Peyer's patch (tissue), 4 donors: ENCODE measurements at regions not wholly inside any gene's neighbourhood (a gene's known extent, or its start where the extent isn't known, plus 50 kb on each side); places are given as distances from the start of the nearest gene placed in this dataset.
A peak's percentile ranks its signal among the peaks of the same experiment; 100 is the strongest.

Source experiments
- DNase-seq, 3 donors: peaks; one replicate each; pipeline ENCODE4 v3.0.0-alpha.2; 2017 to 2019
- H3K27ac ChIP-seq, 4 donors: fragments of 200-600 bp; sonication (generic); one replicate each; pipeline ENCODE4 v1.5.1; 2016 to 2019
- H3K27me3 ChIP-seq, 2 donors: fragments of 200-600 bp; sonication (generic); one replicate each; pipeline ENCODE4 v1.5.1; 2019
- H3K36me3 ChIP-seq, 3 donors: fragments of 200-600 bp; sonication (generic); one replicate each; pipeline ENCODE4 v1.5.1; 2016 to 2019
- H3K4me1 ChIP-seq, 4 donors: fragments of 200-600 bp; sonication (generic); one replicate each; pipeline ENCODE4 v1.5.1; 2016 to 2019
- H3K4me3 ChIP-seq, 4 donors: fragments of 200-600 bp; sonication (generic); 1 replicate in 3 of 4; 2 replicates in 1 of 4; pipeline ENCODE4 v1.5.1; 2016 to 2019; ENCODE audit warnings: mild to moderate bottlenecking in 1 of 4
- H3K9me3 ChIP-seq, 4 donors: fragments of 200-600 bp; sonication (generic); one replicate each; pipeline ENCODE4 v1.5.1; 2016 to 2019; ENCODE audit warnings: mild to moderate bottlenecking in 1 of 4
- POLR2A ChIP-seq, 2 donors: fragments of 450-650 bp; IDR thresholded peaks; one replicate each; pipeline ENCODE4 v1.5.1; 2017; ENCODE audit warnings: antibody characterized with exemption in 2 of 2, mild to moderate bottlenecking in 2 of 2, moderate library complexity in 2 of 2
- TF ChIP-seq, protein P1 (sequence below), 6 experiments: fragments of 450-650 bp in 4 of 6; fragments of 200-600 bp in 2 of 6; sonication (generic) in 1 of 6; IDR thresholded peaks; one replicate each; pipeline ENCODE4 v1.5.1; 2017 to 2019; ENCODE audit warnings: antibody characterized with exemption in 6 of 6, mild to moderate bottlenecking in 3 of 6, moderate library complexity in 1 of 6

DNA sequence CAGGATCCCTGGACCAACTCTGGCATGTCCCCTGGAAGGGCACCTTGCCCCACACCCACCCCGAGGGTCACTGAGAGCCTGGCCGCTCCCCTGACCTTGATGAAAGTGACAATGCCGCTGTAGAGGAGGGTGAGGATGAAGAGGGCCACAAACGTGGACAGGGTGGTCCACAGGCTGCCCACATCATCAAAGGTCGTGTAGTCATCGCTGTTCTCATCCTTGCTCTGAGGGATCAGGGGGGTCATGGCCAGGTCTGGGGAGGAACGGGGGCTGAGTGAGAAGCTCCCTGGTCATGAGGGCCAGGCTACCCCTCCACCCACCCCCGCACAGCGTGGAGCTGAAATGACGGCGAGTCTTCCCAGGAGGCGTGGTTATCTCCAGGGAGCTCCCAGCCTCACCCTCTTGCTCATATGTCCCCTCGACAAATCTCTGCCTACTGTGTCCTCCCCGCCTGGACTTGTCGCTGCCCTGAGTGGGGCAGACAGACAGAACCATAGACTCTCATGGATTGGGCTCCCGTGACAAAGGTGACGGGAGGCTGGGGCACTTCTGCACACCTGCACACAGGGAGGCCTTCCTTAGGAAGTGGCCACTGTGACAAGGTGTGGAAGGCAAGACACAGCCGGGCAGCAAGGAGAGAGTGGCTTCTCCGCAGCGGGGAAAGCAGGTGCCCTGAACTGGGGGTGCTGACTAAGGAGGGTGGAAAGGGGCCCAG is 311.1 kb downstream of the TMEM121 start:
- TF ChIP-seq POLR2A (IDR thresholded peaks at IDR 0.05): no peak
- TF ChIP-seq, protein P1, sequence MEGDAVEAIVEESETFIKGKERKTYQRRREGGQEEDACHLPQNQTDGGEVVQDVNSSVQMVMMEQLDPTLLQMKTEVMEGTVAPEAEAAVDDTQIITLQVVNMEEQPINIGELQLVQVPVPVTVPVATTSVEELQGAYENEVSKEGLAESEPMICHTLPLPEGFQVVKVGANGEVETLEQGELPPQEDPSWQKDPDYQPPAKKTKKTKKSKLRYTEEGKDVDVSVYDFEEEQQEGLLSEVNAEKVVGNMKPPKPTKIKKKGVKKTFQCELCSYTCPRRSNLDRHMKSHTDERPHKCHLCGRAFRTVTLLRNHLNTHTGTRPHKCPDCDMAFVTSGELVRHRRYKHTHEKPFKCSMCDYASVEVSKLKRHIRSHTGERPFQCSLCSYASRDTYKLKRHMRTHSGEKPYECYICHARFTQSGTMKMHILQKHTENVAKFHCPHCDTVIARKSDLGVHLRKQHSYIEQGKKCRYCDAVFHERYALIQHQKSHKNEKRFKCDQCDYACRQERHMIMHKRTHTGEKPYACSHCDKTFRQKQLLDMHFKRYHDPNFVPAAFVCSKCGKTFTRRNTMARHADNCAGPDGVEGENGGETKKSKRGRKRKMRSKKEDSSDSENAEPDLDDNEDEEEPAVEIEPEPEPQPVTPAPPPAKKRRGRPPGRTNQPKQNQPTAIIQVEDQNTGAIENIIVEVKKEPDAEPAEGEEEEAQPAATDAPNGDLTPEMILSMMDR (IDR thresholded peaks at IDR 0.05): no peak
- Histone ChIP-seq H3K4me1 (no peaks in the 10 kb centered on the region), H3K27me3 (no peaks in the 10 kb centered on the region), H3K27ac (no peak overlapping the region), H3K9me3 (no peaks in the 10 kb centered on the region), H3K4me3 (no peak overlapping the region), H3K36me3 (no peaks in the 10 kb centered on the region)
- peak in 1 of 3 donors; percentile 32 for DNase-seq

DNA sequence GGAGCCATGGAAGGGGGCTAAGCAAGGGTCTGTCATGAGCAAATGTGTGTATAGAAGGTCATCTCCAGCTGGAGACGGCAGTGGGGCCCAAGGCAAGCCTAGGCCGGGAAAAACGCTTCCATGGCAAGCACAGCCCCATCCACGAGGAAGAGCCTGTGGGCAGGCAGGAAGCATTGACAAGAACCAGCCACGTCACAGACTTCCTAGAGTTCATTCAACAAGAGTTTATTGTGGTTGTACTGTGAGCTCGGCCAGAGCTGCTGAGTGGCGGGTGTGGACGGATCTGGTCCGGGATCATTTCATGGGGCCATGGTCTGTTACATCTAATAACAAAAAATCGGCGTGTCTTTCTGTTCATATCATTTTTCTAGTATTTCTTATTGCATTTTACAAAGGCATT is 311.7 kb downstream of the TMEM121 start:
- H3K4me1 ChIP-seq: no peaks in the 10 kb centered on the region
- no peaks in the 10 kb centered on the region for H3K9me3 ChIP-seq
- H3K27me3 ChIP-seq: no peaks in the 10 kb centered on the region
- H3K27ac ChIP-seq: no peak overlapping the region
- TF ChIP-seq, protein P1 (IDR thresholded peaks at IDR 0.05): no peak
- TF ChIP-seq POLR2A (IDR thresholded peaks at IDR 0.05): no peak
- H3K4me3 ChIP-seq: no peak overlapping the region
- no peaks in the 10 kb centered on the region for H3K36me3 ChIP-seq
- no peak for DNase-seq

DNA sequence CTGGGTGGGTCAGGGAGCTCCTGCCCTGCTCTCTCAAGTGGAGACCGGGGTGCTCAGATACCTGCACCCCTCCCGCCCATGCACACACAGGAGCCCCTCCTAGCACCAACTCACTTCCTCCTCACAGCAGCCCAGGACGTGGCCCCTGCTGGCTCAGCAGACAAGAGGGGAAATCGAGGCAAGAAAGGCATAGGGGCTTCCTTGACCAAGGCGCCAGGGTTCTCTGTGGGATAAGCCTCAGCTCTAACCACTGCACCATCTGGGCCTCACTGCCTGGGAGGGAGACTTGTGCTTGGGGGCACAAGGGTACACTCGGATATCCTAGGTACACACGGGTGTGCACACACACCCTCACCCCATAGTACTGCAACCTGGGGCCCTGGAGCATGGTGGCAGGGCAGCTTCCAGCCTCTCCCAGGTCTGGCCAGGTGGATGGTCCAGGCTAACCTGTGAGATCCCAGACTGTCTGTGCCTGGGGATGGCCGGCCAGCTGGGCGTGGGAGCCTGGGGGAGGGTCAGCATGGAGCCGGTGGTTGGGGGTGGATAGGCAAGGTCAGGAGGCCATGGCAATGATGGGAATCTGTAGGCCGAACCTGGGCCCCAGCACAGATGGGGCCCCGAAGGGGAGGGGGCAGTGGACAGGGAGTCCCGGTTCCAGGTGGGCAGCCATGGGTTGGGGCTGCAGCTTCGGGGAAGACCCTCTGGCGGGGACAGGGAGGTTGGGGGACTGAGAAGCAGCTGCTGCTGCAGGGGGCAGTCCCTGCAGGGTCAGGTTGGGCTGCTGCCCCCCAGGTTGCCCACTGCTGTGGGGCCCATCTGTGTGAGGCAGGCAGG is 312.4 kb downstream of the TMEM121 start:
- Histone ChIP-seq H3K27ac (no peak overlapping the region), H3K4me3 (no peak overlapping the region), H3K27me3 (no peaks in the 10 kb centered on the region), H3K9me3 (no peaks in the 10 kb centered on the region), H3K36me3 (no peaks in the 10 kb centered on the region), H3K4me1 (no peaks in the 10 kb centered on the region)
- TF ChIP-seq POLR2A (IDR thresholded peaks at IDR 0.05): no peak
- TF ChIP-seq, protein P1 (IDR thresholded peaks at IDR 0.05): no peak
- peak in 1 of 3 donors; percentile 35 for DNase-seq

DNA sequence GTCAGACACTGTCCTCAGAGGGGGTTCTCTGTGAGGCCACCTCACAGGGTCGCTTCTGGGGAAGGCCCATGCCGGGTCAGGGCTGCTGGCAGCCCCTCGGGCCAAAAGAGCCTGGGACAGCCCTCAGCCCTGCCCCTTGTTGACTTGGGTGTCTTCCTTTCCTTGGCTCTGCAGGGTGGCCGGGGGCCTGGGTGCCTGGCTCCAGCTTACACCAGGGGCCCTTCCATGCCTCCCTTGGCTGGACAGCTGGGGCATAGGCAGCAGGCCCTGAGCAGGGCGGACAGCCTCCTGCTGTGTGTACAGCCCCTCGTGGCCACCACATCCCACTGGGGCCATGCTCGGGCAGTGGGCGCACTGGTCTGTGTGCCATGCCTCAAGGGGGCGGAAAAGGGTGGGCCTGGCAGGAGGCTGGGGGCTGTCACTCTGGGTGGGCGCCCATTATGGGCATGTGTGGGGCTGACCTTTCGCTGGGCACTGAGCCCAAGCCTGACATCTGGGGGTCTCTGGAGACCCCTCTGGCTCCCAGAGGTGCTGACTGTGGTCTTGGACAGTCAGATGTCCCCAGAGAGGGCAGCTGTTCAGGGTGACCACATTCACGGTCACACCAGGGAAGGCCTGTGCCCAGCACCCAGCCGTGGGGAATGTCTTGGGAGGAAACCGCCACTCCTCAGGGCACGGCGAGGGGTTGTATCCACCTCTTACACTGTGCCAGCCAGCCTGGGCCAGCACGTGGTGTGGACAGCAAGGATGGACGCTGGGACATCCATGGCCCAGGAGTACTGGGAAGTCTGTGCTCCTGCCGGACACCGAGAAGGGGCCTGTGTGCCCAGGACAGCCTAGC is 313.3 kb downstream of the TMEM121 start:
- no peaks in the 10 kb centered on the region for H3K27me3 ChIP-seq
- no peaks in the 10 kb centered on the region for H3K4me1 ChIP-seq
- no peaks in the 10 kb centered on the region for H3K36me3 ChIP-seq
- no peak for TF ChIP-seq POLR2A (IDR thresholded peaks at IDR 0.05)
- H3K4me3 ChIP-seq: no peak overlapping the region
- no peaks in the 10 kb centered on the region for H3K9me3 ChIP-seq
- no peak overlapping the region for H3K27ac ChIP-seq
- DNase-seq: peak in 1 of 3 donors; percentile 39

DNA sequence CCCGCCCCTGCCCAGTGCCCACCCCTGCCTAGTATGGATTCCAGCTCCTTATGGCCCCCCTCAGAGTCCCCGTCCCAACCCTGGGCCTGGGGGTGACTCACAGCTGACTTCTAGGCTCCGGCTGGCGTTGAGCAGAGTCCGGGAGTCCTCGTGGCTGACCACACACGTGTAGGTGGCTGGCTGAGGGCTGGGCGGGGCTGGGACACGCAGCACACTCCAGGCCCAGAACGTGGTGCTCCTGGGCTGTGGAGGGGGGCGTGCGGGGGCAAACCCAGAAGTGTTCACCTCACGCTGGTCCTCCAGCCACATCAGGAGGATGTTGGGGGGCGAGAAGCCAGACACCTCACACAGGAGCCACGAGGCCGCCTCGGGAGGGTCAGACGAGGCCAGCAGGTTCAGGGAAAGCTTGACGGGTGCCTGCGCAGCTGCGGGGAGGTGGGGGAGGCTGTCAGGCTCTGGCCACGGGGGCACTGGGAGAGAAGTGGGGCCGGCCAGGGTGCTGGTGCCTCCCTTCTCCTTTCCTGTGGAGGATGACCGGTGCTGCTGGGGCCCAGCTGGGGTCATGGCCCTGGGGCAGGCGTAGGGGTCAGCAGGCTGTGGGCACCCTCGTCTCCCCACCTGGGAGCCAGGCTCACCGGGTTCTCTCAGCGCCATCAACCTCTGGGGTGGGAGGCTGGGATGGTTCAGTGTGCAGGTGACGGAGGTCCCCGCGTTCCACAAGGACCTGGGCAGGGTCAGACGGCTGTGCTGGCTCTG is 314.1 kb downstream of the TMEM121 start:
- Histone ChIP-seq H3K36me3 (no peaks in the 10 kb centered on the region), H3K27ac (no peak overlapping the region), H3K27me3 (no peaks in the 10 kb centered on the region), H3K4me1 (no peaks in the 10 kb centered on the region), H3K9me3 (no peaks in the 10 kb centered on the region), H3K4me3 (no peak overlapping the region)
- TF ChIP-seq, protein P1 (IDR thresholded peaks at IDR 0.05): no peak
- no peak for TF ChIP-seq POLR2A (IDR thresholded peaks at IDR 0.05)
- peak in 1 of 3 donors; percentile 41 for DNase-seq
